ENCODE measurements at regions not wholly inside any gene's neighbourhood (a gene's known extent, or its start where the extent isn't known, plus 50 kb on each side); places are given as distances from the start of the nearest gene placed in this dataset.

- no peak for TF ChIP-seq CTCF (IDR thresholded peaks at IDR 0.05)
- no peak for TF ChIP-seq POLR2A (IDR thresholded peaks at IDR 0.05)
These were observed 297.9 kb downstream of the PRR16 start for GRCh38 chr5:120761986-120762385.

Data from heart left ventricle (tissue), 13 donors.